GM12878 (cell line): ENCODE measurements at regions not wholly inside any gene's neighbourhood (a gene's known extent, or its start where the extent isn't known, plus 50 kb on each side); places are given as distances from the start of the nearest gene placed in this dataset.

ENCODE experiments used
- CBX3 ChIP-seq: fragments of 200-600 bp; sonication (generic); IDR thresholded peaks from 2 replicates; pipeline ENCODE4 v1.6.1; 2016; ENCODE audit warnings: low read depth, borderline replicate concordance
- E2F8 ChIP-seq: fragments of 450-650 bp; IDR thresholded peaks from 2 replicates; pipeline ENCODE4 v1.6.1; 2018; ENCODE audit warnings: mild to moderate bottlenecking, low read depth, moderate library complexity; ENCODE audit not compliant: partially characterized antibody
- EED ChIP-seq: sonication (generic); IDR thresholded peaks from 2 replicates; pipeline ENCODE4 v1.6.1; 2016; ENCODE audit warnings: antibody characterized with exemption, low read depth
- HSF1 ChIP-seq: fragments of 150-350 bp; IDR thresholded peaks from 2 replicates; pipeline ENCODE4 v1.6.1; 2014; ENCODE audit warnings: mild to moderate bottlenecking, low read depth, low read length
- MXI1 ChIP-seq: fragments of 150-350 bp; IDR thresholded peaks from 2 replicates; pipeline ENCODE4 v1.6.1; 2011; ENCODE audit warnings: low read depth, mild to moderate bottlenecking, inconsistent platforms, low read length, improper control_type of control experiment
- NR2C2 ChIP-seq: IDR thresholded peaks from 2 replicates; pipeline ENCODE4 v1.6.1; 2011; ENCODE audit warnings: borderline replicate concordance, low read depth; ENCODE audit not compliant: control insufficient read depth, insufficient read length
- PBX3 ChIP-seq: IDR thresholded peaks from 2 replicates; pipeline ENCODE4 v1.6.1; 2011; ENCODE audit warnings: mild to moderate bottlenecking, low read depth, low read length, moderate library complexity; ENCODE audit not compliant: insufficient replicate concordance
- TAF1 ChIP-seq: IDR thresholded peaks from 2 replicates; pipeline ENCODE4 v1.6.1; 2011; ENCODE audit warnings: mild to moderate bottlenecking, low read depth, low read length, borderline replicate concordance

- no peak for TF ChIP-seq E2F8
- no peak for TF ChIP-seq PBX3
- TF ChIP-seq NR2C2 = no peak
- no peak for TF ChIP-seq MXI1
- no peak for TF ChIP-seq TAF1
- TF ChIP-seq CBX3 = no peak
- TF ChIP-seq EED = no peak
- no peak for TF ChIP-seq HSF1
Measured at GRCh38 chr1:219514728-219515127, 98.2 kb downstream of the ZC3H11B start (continued).
